ENCODE measurements at regions not wholly inside any gene's neighbourhood (a gene's known extent, or its start where the extent isn't known, plus 50 kb on each side); places are given as distances from the start of the nearest gene placed in this dataset.

DNA sequence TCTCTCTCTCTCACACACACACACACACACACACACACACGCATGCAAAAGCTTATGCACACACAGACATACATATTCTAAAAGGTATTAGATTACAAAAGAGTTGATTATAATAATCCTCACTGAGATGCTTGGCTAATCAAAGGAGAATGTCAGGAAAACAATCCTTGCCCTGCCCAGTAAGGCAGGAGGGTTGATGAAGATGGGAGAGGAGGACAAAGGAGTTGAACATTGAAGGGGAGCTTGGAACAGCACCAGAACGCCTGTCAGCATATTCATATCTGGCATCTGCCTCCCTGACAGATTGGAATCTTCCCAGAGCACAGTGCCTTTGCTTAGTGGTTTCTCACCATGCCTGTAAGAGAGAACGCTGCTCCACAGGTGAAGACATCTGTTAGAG, 68.6 kb upstream of the PALMD start:
- no peak for DNase-seq

DNA sequence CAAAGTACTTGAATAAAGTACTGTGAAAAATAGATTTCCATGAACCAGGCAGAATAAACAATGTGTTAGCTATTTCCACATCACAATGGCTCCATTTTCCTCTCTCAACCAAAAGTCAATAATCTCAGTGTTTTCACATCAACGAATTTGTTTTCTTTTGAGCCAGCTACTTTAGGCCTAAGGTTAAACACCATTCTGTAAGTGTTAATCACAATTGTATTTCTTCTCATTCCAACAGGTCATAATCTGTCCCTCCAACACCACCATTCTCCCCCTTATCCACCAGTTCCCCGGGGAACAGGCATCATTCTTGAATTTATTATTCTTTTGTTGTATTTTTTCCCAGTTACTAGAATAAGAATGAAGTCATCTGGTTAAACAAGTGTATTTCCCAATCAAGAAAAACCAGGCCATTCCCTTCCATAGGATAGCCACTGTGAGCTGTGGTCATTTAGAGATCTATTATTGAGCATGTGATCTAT, 66.2 kb upstream of the PALMD start:
- no peak for DNase-seq

DNA sequence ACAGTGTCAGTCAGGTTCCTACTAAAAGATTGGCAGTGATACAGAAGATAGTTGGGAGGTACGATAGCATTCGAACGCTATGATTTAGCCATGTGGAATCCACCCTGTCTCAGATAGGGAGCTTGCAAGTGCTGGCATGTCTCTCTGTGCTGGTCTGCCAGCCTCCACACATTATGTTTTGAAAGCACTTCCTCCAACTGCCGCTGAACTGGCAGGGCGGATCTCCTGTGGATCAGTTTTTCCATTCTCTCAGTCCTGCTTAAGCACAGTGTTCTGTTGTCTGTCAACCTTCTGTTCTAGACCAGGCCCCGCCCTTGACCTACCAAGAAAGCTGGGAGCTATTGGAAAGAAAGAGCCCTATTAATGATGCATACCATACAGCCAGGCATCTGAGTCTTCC, 65.5 kb upstream of the PALMD start:
- no peak for DNase-seq

DNA sequence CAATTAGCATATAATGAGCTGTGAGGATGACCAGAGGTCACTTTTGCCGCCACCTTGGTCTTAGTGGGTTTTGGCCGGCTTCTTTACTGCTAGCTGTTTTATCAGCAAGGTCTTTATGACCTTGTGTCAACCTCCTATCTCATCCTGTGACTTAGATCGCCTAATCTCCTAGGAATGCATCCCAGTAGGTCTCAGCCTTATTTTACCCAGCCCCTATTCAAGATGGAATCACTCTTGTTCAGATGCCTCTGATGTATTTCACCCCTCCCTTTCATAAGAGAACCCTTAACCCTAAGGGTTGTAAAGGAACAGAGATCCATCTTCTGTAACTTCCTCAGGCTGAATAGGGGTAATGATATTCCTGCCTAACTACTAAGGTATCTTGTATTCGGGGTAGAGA, 58.9 kb upstream of the PALMD start:
- no peak for DNase-seq

DNA sequence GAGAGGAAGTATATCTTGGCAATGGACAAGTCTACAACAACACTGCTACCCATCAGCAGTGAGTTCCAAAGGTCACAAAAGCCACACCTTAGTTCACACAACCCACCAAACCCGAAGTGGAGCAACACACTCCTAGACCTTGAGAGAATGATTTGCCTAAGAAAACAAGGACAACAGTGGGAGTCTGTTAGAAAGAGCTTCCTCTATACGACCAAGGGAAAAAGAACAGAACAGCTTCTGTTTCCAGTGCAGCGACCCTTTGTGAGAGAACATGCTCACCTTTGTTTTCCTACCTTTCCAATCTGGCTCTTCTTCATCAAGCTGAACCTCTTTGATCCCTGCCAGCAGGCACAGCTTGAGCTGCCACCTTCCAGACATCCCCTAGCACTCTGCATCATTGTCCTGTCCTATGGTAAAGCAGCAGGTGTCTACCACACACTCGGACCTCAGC, 56.7 kb upstream of the PALMD start:
- DNase-seq, result no peak

DNA sequence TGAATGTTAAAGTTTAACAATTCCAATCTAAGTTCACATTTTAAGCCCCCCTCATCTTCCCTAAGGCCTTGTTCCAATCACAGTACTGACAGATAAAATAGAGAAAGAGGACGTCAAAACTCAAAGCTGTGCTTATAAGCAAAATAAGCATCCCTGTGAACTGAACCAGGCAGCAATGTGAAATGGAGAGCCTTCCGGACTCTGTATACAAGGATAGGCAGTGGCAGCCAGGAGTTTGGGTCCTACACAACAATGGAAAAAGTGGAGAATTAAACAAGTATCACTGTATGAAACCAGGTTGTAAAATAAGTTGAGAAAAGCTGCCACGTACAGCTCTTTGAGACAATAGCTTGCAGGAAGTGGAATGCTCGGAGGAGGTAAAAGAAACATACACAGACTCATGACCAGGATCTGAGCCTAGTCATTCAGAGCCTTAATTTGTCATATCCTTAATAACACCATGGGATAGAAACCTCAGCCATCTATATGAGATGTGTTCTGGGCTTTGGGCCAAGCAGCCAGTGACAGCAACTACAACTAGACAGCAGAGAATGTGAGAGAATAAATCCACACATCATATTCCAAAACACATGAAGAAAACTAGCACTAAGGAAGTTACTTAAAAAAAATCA, 55.2 kb upstream of the PALMD start:
- no peak for DNase-seq

DNA sequence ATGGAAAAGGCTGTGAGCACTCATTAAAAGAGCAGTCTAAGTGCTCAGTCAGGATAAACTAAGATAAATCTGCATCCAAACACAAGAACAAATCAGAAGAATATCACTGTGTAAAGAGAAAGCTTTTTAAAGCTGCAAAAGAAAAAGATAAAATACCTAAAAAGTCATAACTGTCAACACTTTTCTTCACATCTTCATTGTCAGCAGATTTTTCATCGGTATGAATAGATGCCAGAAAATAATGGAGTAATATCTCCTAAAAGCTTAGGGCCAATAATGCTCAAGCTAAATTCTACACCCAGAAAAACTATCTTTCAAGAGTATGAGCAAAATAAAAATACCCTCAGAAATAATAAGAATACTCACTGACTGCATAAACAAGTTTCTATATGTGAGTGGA, 54.0 kb upstream of the PALMD start:
- no peak for DNase-seq

DNA sequence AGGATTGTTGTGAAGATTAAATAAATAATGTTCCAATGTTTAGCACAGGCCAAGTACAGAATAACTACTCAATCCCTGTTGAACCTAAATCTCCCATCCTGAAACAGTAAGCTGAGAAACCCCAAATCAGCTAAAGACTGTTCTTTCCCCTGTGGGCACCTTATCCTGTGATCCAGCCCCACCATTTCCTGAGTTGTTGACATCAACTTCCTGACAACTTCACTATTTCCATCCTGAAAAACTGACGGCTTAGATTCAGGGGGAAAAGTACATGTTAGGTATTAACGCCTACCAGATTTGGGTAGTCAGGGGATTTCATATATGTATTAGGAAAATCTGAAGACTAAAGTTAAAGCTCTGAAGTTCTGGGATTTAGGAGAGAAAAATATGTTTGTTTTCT, 51.7 kb upstream of the PALMD start:
- DNase-seq, result no peak

DNA sequence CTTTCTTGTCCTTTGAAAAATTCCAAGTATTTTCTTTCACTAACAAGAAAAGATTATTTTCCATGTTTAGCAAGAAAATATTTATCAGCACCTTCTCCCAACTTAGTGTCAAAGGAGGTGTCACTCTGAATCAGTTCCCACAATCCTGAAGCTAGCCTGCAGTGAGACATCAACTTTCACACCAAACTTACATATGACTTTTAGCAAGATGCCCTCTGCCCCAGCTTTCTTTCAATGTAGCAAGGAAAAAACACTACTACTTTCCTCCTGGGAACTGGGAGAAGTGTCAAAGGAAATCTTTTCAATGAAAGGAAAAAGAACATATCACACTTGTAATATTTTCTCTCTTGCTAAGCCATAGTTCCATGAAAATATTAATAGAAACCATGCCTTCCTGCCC, 50.9 kb upstream of the PALMD start:
- DNase-seq, result no peak

DNA sequence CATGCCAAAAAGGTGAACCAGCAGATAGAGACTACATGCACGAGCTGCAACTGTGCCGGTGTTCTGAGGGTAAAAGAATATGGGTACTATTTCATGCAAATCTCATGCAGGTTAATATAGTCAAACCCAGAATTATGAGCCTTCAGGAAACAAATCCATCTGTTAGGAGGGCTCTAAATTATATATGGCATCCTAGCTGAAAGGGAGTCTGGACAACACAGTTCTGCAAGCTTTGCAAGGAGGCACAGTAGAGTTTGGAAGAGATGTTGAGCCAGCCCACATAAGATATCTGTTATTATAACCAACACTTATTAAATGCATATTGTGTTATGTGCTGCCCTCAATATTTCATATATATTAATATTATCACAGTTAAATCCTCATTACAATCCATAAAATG, 50.5 kb upstream of the PALMD start:
- DNase-seq, result no peak

Data from activated CD4-positive, alpha-beta T cell treated with anti-CD3 and anti-CD28 coated beads, Interleukin-2, amount 50 U/mL, for 48 hours (primary cell).